Osteoblast (primary cell): ENCODE measurements at regions not wholly inside any gene's neighbourhood (a gene's known extent, or its start where the extent isn't known, plus 50 kb on each side); places are given as distances from the start of the nearest gene placed in this dataset.

ENCODE experiments used
- DNase-seq: peaks from one replicate; pipeline ENCODE4 v3.0.0; 2011; ENCODE audit warnings: low spot score, mixed read lengths; ENCODE audit not compliant: insufficient read length; ENCODE audit errors: missing footprints
- H2AFZ ChIP-seq: 2 replicates; pipeline ENCODE4 v1.6.0; 2011; ENCODE audit warnings: mild to moderate bottlenecking, low read length
- H3K27ac ChIP-seq: 2 replicates; pipeline ENCODE4 v1.5.1; 2011; ENCODE audit warnings: mild to moderate bottlenecking, low read depth, low read length, moderate library complexity
- H3K27me3 ChIP-seq: 2 replicates; pipeline ENCODE4 v1.6.0; 2012; ENCODE audit warnings: mild to moderate bottlenecking, control low read depth, inconsistent platforms, low read length, moderate library complexity; ENCODE audit not compliant: insufficient read depth
- H3K36me3 ChIP-seq: 2 replicates; pipeline ENCODE4 v1.5.1; 2011; ENCODE audit warnings: mild to moderate bottlenecking, low read length, control low read depth, moderate library complexity; ENCODE audit not compliant: insufficient read depth
- H3K4me1 ChIP-seq: 2 replicates; pipeline ENCODE4 v1.5.1; 2011; ENCODE audit warnings: mild to moderate bottlenecking, low read length, control low read depth, moderate library complexity; ENCODE audit not compliant: insufficient read depth
- H3K4me2 ChIP-seq: 2 replicates; pipeline ENCODE4 v1.6.0; 2011; ENCODE audit warnings: mild to moderate bottlenecking, low read length; ENCODE audit not compliant: insufficient read depth
- H3K4me3 ChIP-seq: fragments of 200-600 bp; sonication (generic); 3 replicates; pipeline ENCODE4 v1.5.1; 2012; ENCODE audit warnings: mild to moderate bottlenecking, low read length, inconsistent platforms; ENCODE audit not compliant: insufficient read depth
- H3K79me2 ChIP-seq: 2 replicates; pipeline ENCODE4 v1.6.0; 2012; ENCODE audit warnings: mild to moderate bottlenecking, low read length, control low read depth, inconsistent platforms; ENCODE audit not compliant: insufficient read depth
- H3K9me3 ChIP-seq: 2 replicates; pipeline ENCODE4 v1.5.1; 2011; ENCODE audit warnings: low read depth, low read length, control low read depth
- H4K20me1 ChIP-seq: 2 replicates; pipeline ENCODE4 v1.6.0; 2012; ENCODE audit warnings: mild to moderate bottlenecking, low read length, control low read depth; ENCODE audit not compliant: insufficient read depth
- TF ChIP-seq, protein P1 (sequence below): IDR thresholded peaks from 2 replicates; pipeline ENCODE4 v1.5.1; 2011; ENCODE audit warnings: mild to moderate bottlenecking, low read depth, low read length, moderate library complexity; ENCODE audit errors: extremely low read depth

DNA sequence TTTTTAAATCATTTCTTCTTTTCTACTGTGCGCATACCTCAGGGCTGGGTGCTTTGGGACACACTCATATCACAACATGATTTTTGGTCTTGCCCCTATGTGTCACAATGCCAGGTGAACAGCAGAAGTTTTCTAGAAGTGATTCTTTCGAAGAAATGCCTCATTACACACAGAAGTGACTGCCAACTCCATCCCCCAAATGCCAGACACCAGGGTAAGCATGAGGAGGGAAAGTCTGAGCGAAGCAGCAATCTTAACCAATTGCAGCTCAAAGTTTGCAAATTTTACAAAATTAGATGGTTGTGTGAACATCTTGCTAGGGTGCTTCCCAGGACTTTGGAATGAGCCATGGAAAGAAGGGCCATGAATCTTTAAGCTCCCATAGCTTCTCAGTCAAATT, 87.3 kb upstream of the PLEKHA5 start:
- no peak overlapping the region for H3K27ac ChIP-seq
- no peak for DNase-seq
- H2AFZ ChIP-seq = no peak overlapping the region
- no peak overlapping the region for H3K4me3 ChIP-seq
- H3K4me1 ChIP-seq = no peaks in the 10 kb centered on the region
- no peaks in the 10 kb centered on the region for H3K9me3 ChIP-seq
- no peaks in the 10 kb centered on the region for H3K79me2 ChIP-seq
- H3K4me2 ChIP-seq = no peak overlapping the region
- H3K27me3 ChIP-seq = no peaks in the 10 kb centered on the region
- no peaks in the 10 kb centered on the region for H4K20me1 ChIP-seq
- TF ChIP-seq, protein P1, sequence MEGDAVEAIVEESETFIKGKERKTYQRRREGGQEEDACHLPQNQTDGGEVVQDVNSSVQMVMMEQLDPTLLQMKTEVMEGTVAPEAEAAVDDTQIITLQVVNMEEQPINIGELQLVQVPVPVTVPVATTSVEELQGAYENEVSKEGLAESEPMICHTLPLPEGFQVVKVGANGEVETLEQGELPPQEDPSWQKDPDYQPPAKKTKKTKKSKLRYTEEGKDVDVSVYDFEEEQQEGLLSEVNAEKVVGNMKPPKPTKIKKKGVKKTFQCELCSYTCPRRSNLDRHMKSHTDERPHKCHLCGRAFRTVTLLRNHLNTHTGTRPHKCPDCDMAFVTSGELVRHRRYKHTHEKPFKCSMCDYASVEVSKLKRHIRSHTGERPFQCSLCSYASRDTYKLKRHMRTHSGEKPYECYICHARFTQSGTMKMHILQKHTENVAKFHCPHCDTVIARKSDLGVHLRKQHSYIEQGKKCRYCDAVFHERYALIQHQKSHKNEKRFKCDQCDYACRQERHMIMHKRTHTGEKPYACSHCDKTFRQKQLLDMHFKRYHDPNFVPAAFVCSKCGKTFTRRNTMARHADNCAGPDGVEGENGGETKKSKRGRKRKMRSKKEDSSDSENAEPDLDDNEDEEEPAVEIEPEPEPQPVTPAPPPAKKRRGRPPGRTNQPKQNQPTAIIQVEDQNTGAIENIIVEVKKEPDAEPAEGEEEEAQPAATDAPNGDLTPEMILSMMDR = no peak
- no peaks in the 10 kb centered on the region for H3K36me3 ChIP-seq

DNA sequence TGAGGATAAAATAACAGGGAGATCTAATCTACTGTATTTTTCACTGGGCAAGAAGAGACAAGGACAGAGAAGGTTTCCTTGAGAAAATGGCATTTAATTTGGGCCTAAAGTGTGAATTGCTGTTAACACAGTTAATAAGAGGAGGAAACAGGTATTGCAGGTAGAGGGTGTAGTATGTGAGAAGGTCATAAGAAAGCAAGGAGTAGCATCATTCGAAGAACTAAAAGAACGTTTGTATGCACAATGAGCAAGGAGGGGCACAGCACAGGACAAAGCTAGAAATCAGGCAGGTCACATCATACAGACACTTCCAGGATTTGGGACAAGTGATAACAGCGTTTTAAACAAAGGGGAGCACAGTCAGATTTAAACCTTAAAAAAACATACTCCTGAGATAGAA, 85.1 kb upstream of the PLEKHA5 start:
- Histone ChIP-seq H3K36me3 (no peaks in the 10 kb centered on the region), H3K27ac (no peak overlapping the region), H3K9me3 (no peaks in the 10 kb centered on the region), H3K27me3 (no peaks in the 10 kb centered on the region), H3K4me1 (no peaks in the 10 kb centered on the region), H3K79me2 (no peaks in the 10 kb centered on the region), H2AFZ (no peak overlapping the region), H4K20me1 (no peaks in the 10 kb centered on the region), H3K4me3 (no peak overlapping the region), H3K4me2 (no peak overlapping the region)
- DNase-seq = no peak
- TF ChIP-seq, protein P1 = no peak

DNA sequence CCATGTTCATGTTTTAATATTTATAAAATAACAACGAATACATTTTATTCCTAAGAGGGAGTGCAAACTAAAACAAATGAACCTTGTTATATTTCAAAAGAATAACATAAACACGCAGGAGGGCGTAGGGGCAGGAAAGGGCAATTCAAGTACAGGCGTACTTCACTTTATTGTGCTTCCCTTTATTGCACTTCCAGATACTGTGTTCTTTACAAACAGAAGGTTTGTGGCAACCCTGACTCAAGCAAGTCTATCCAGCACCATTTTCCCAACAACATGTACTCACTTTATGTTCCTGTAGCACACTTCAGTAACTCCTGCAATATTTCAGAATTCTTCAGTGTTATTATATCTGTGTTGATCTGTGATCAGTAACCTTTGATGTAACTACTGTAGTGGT, 84.6 kb upstream of the PLEKHA5 start:
- no peaks in the 10 kb centered on the region for H3K9me3 ChIP-seq
- DNase-seq = no peak
- H3K4me1 ChIP-seq = no peaks in the 10 kb centered on the region
- H3K4me3 ChIP-seq = no peak overlapping the region
- no peaks in the 10 kb centered on the region for H3K36me3 ChIP-seq
- TF ChIP-seq, protein P1 = no peak
- no peak overlapping the region for H2AFZ ChIP-seq
- H3K27ac ChIP-seq = no peak overlapping the region
- no peaks in the 10 kb centered on the region for H3K27me3 ChIP-seq
- no peaks in the 10 kb centered on the region for H4K20me1 ChIP-seq
- H3K4me2 ChIP-seq = no peak overlapping the region
- H3K79me2 ChIP-seq = no peaks in the 10 kb centered on the region

DNA sequence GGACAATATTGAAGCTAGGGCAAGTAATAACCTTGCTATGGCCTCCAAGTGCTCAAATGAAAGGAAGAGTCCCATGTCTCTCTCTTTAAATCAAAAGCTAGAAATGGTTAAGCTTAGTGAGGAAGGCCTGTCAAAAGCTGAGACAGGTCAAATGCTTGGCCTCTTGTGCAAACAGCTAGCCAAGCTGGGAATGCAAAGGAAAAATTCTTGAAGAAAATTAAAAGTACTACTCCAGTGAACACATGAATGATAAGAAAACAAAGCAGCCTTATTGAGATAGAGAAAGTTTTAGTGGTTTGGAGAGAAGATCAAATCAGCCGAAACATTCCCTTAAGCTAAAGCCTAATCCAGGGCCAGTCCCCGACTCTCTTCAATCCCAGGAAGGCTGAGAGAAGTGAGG, 84.1 kb upstream of the PLEKHA5 start:
- H3K4me3 ChIP-seq = no peak overlapping the region
- no peak overlapping the region for H2AFZ ChIP-seq
- no peaks in the 10 kb centered on the region for H3K4me1 ChIP-seq
- H3K9me3 ChIP-seq = no peaks in the 10 kb centered on the region
- H4K20me1 ChIP-seq = no peaks in the 10 kb centered on the region
- no peak for DNase-seq
- no peak overlapping the region for H3K4me2 ChIP-seq
- H3K36me3 ChIP-seq = no peaks in the 10 kb centered on the region
- no peaks in the 10 kb centered on the region for H3K27me3 ChIP-seq
- TF ChIP-seq, protein P1 = no peak
- no peaks in the 10 kb centered on the region for H3K79me2 ChIP-seq
- H3K27ac ChIP-seq = no peak overlapping the region
